GM23338 (cell line): ENCODE measurements at regions not wholly inside any gene's neighbourhood (a gene's known extent, or its start where the extent isn't known, plus 50 kb on each side); places are given as distances from the start of the nearest gene placed in this dataset.

ENCODE experiments used
- ATAC-seq: fragments of 200-7000 bp; cut with Tn5 transposase; 3 replicates; pipeline ENCODE4 v1.9.1; 2020
- DNase-seq: peaks from one replicate; pipeline ENCODE4 v3.0.0-alpha.2; 2015; ENCODE audit warnings: low spot score
- H2AFZ ChIP-seq: fragments of 200-600 bp; sonication (generic); 2 replicates; pipeline ENCODE4 v1.8.0; 2016; ENCODE audit warnings: antibody characterized with exemption, mild to moderate bottlenecking, moderate library complexity
- H3F3A ChIP-seq: fragments of 200-600 bp; sonication (generic); replicated peaks from 2 replicates; pipeline ENCODE4 v1.8.0; 2017; ENCODE audit warnings: antibody characterized with exemption, mixed run types, low read depth
- H3K27ac ChIP-seq: fragments of 200-600 bp; sonication (generic); 2 replicates; pipeline ENCODE4 v1.6.1; 2016; ENCODE audit warnings: low read depth
- H3K27me3 ChIP-seq: fragments of 200-600 bp; sonication (generic); 2 replicates; pipeline ENCODE4 v1.8.0; 2016; ENCODE audit warnings: mild to moderate bottlenecking, mixed run types, moderate library complexity; ENCODE audit not compliant: insufficient read depth
- H3K36me3 ChIP-seq: fragments of 200-600 bp; sonication (generic); 2 replicates; pipeline ENCODE4 v1.8.0; 2016; ENCODE audit warnings: mild to moderate bottlenecking; ENCODE audit not compliant: insufficient read depth
- H3K4me1 ChIP-seq: fragments of 200-600 bp; sonication (generic); 2 replicates; pipeline ENCODE4 v1.8.0; 2016; ENCODE audit warnings: mild to moderate bottlenecking, moderate library complexity; ENCODE audit not compliant: insufficient read depth
- H3K4me2 ChIP-seq: fragments of 200-600 bp; sonication (generic); 2 replicates; pipeline ENCODE4 v1.7.1; 2017; ENCODE audit warnings: mixed run types
- H3K4me3 ChIP-seq: fragments of 200-600 bp; sonication (generic); 2 replicates; pipeline ENCODE4 v1.6.1; 2016; ENCODE audit warnings: mixed run types
- H3K79me2 ChIP-seq: fragments of 200-600 bp; sonication (generic); replicated peaks from 2 replicates; pipeline ENCODE4 v1.8.0; 2017; ENCODE audit warnings: mild to moderate bottlenecking; ENCODE audit not compliant: insufficient read depth
- H3K9me2 ChIP-seq: fragments of 200-600 bp; sonication (generic); 2 replicates; pipeline ENCODE4 v1.8.0; 2017; ENCODE audit not compliant: insufficient read depth
- H4K20me1 ChIP-seq: fragments of 200-600 bp; sonication (generic); replicated peaks from 2 replicates; pipeline ENCODE4 v1.8.0; 2017; ENCODE audit warnings: mild to moderate bottlenecking; ENCODE audit not compliant: insufficient read depth
- H3K27ac Mint-ChIP-seq: 2 replicates; pipeline ENCODE4 v1.8.0; 2020; ENCODE audit warnings: inconsistent platforms, mild to moderate bottlenecking, moderate library complexity, mixed read lengths
- H3K27me3 Mint-ChIP-seq: 3 replicates; pipeline ENCODE4 v1.8.0; 2022; ENCODE audit warnings: low read depth, mild to moderate bottlenecking, moderate library complexity, mixed read lengths, inconsistent platforms; ENCODE audit not compliant: insufficient read depth, poor library complexity
- H3K36me3 Mint-ChIP-seq: 3 replicates; pipeline ENCODE4 v1.8.0; 2021; ENCODE audit warnings: low read depth, mild to moderate bottlenecking, inconsistent platforms, moderate library complexity, mixed read lengths
- H3K4me1 Mint-ChIP-seq: 3 replicates; pipeline ENCODE4 v1.8.0; 2020; ENCODE audit warnings: mild to moderate bottlenecking, inconsistent platforms, mixed read lengths
- H3K4me3 Mint-ChIP-seq: 3 replicates; pipeline ENCODE4 v1.8.0; 2021; ENCODE audit warnings: moderate library complexity, mild to moderate bottlenecking, inconsistent platforms, mixed read lengths
- H3K9me3 Mint-ChIP-seq: 3 replicates; pipeline ENCODE4 v1.8.0; 2020; ENCODE audit warnings: moderate library complexity, mild to moderate bottlenecking, inconsistent platforms, mixed read lengths
- CREB1 ChIP-seq: fragments of 250-450 bp; sonication (Bioruptor Pico); IDR thresholded peaks from 2 replicates; pipeline ENCODE4 v1.5.0; 2020; ENCODE audit warnings: low read depth, mild to moderate bottlenecking, moderate library complexity
- ETS1 ChIP-seq: IDR thresholded peaks from 2 replicates; pipeline ENCODE4 v1.6.1; 2016; ENCODE audit warnings: antibody characterized with exemption
- EZH2 ChIP-seq: fragments of 200-600 bp; sonication (generic); IDR thresholded peaks from one replicate; pipeline ENCODE4 v1.8.0; 2017; ENCODE audit warnings: antibody characterized with exemption, mild to moderate bottlenecking, low read depth; ENCODE audit not compliant: unreplicated experiment
- EZH2phosphoT487 ChIP-seq: fragments of 200-600 bp; sonication (generic); IDR thresholded peaks from one replicate; pipeline ENCODE4 v1.8.1; 2018; ENCODE audit warnings: antibody characterized with exemption; ENCODE audit not compliant: unreplicated experiment
- JUNB ChIP-seq: IDR thresholded peaks from one replicate; pipeline ENCODE4 v1.6.1; 2016; ENCODE audit warnings: antibody characterized with exemption; ENCODE audit not compliant: unreplicated experiment
- NANOG ChIP-seq: IDR thresholded peaks from 2 replicates; pipeline ENCODE4 v1.6.1; 2016; ENCODE audit warnings: antibody characterized with exemption, borderline replicate concordance
- POLR2AphosphoS5 ChIP-seq: IDR thresholded peaks from 2 replicates; pipeline ENCODE4 v1.6.1; 2016; ENCODE audit warnings: antibody characterized with exemption, low read depth
- REST ChIP-seq: IDR thresholded peaks from one replicate; pipeline ENCODE4 v1.6.1; 2018; ENCODE audit warnings: antibody characterized with exemption; ENCODE audit not compliant: unreplicated experiment
- STAT1 ChIP-seq: IDR thresholded peaks from one replicate; pipeline ENCODE4 v1.6.1; 2016; ENCODE audit warnings: antibody characterized with exemption; ENCODE audit not compliant: unreplicated experiment
- ZNF114 ChIP-seq: fragments of 250-450 bp; sonication (Bioruptor Pico); IDR thresholded peaks from 2 replicates; pipeline ENCODE4 v1.5.0; 2020; ENCODE audit warnings: mild to moderate bottlenecking, moderate library complexity
- ZNF331 ChIP-seq: fragments of 250-450 bp; sonication (Bioruptor Pico); IDR thresholded peaks from 2 replicates; pipeline ENCODE4 v1.5.0; 2020; ENCODE audit warnings: low read depth, mild to moderate bottlenecking, moderate library complexity
- TF ChIP-seq, protein P1 (sequence below): fragments of 250-450 bp; sonication (Bioruptor Pico); IDR thresholded peaks from 2 replicates; pipeline ENCODE4 v1.5.0; 2020; ENCODE audit warnings: mild to moderate bottlenecking, moderate library complexity
- TF ChIP-seq, protein P2 (sequence below), 2 experiments: fragments of 200-600 bp in 1 of 2; sonication (generic) in 1 of 2; conservative IDR thresholded peaks; 2 replicates each; pipeline versions ENCODE4 v1.5.1 to v1.6.1; 2016 to 2017; ENCODE audit warnings: antibody characterized with exemption in 2 of 2, low read depth in 2 of 2, mild to moderate bottlenecking in 2 of 2, moderate library complexity in 1 of 2

DNA sequence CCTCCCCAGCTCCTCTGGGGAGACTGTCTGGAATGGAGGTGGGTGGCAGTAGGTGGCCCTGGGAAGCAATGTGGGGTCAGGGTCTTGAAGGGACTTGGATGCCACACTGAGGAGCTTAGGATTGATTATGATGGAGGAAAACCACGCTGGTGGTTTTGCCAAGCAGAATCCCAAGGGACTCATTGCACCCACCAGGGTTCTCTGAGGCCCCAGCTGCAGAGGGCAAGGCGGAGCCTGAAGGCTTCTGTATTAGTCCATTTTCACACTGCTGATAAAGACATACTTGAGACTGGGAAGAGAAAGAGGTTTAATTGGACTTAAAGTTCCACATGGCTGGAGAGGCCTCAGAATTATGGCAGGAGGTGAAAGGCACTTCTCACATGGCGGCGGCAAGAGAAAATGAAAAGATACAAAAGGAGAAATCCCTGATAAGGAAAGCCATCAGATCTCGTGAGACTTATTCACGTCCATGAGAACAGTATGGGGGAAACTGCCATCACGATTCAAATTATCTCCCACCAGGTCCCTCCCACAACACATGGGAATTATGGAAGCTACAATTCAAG is 87.2 kb upstream of the YWHAQ start:
- Histone ChIP-seq H4K20me1 (no peaks in the 10 kb centered on the region), H3K27me3 (no peaks in the 10 kb centered on the region), H2AFZ (no peak overlapping the region; the same call in 1 of the 2 replicates), H3K4me2 (no peak overlapping the region), H3K4me3 (no peak overlapping the region), H3K79me2 (no peaks in the 10 kb centered on the region), H3K4me1 (no peaks in the 10 kb centered on the region), H3K9me2 (no peaks in the 10 kb centered on the region), H3K27ac (no peak overlapping the region), H3F3A (no peaks in the 10 kb centered on the region), H3K36me3 (no peaks in the 10 kb centered on the region)
- H3K4me3 Mint-ChIP-seq: no peak overlapping the region
- no peaks in the 10 kb centered on the region for H3K9me3 Mint-ChIP-seq
- no peak overlapping the region for H3K27ac Mint-ChIP-seq
- no peak for DNase-seq
- no peaks in the 10 kb centered on the region for H3K27me3 Mint-ChIP-seq
- ATAC-seq: no peak
- H3K4me1 Mint-ChIP-seq: no peaks in the 10 kb centered on the region
- TF ChIP-seq, protein P1, sequence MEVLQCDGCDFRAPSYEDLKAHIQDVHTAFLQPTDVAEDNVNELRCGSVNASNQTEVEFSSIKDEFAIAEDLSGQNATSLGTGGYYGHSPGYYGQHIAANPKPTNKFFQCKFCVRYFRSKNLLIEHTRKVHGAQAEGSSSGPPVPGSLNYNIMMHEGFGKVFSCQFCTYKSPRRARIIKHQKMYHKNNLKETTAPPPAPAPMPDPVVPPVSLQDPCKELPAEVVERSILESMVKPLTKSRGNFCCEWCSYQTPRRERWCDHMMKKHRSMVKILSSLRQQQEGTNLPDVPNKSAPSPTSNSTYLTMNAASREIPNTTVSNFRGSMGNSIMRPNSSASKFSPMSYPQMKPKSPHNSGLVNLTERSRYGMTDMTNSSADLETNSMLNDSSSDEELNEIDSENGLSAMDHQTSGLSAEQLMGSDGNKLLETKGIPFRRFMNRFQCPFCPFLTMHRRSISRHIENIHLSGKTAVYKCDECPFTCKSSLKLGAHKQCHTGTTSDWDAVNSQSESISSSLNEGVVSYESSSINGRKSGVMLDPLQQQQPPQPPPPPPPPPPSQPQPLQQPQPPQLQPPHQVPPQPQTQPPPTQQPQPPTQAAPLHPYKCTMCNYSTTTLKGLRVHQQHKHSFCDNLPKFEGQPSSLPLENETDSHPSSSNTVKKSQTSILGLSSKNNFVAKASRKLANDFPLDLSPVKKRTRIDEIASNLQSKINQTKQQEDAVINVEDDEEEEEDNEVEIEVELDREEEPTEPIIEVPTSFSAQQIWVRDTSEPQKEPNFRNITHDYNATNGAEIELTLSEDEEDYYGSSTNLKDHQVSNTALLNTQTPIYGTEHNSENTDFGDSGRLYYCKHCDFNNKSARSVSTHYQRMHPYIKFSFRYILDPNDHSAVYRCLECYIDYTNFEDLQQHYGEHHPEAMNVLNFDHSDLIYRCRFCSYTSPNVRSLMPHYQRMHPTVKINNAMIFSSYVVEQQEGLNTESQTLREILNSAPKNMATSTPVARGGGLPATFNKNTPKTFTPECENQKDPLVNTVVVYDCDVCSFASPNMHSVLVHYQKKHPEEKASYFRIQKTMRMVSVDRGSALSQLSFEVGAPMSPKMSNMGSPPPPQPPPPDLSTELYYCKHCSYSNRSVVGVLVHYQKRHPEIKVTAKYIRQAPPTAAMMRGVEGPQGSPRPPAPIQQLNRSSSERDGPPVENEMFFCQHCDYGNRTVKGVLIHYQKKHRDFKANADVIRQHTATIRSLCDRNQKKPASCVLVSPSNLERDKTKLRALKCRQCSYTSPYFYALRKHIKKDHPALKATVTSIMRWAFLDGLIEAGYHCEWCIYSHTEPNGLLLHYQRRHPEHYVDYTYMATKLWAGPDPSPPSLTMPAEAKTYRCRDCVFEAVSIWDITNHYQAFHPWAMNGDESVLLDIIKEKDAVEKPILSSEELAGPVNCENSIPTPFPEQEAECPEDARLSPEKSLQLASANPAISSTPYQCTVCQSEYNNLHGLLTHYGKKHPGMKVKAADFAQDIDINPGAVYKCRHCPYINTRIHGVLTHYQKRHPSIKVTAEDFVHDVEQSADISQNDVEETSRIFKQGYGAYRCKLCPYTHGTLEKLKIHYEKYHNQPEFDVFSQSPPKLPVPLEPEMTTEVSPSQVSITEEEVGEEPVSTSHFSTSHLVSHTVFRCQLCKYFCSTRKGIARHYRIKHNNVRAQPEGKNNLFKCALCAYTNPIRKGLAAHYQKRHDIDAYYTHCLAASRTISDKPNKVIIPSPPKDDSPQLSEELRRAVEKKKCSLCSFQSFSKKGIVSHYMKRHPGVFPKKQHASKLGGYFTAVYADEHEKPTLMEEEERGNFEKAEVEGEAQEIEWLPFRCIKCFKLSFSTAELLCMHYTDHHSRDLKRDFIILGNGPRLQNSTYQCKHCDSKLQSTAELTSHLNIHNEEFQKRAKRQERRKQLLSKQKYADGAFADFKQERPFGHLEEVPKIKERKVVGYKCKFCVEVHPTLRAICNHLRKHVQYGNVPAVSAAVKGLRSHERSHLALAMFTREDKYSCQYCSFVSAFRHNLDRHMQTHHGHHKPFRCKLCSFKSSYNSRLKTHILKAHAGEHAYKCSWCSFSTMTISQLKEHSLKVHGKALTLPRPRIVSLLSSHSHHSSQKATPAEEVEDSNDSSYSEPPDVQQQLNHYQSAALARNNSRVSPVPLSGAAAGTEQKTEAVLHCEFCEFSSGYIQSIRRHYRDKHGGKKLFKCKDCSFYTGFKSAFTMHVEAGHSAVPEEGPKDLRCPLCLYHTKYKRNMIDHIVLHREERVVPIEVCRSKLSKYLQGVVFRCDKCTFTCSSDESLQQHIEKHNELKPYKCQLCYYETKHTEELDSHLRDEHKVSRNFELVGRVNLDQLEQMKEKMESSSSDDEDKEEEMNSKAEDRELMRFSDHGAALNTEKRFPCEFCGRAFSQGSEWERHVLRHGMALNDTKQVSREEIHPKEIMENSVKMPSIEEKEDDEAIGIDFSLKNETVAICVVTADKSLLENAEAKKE: no peak
- TF ChIP-seq CREB1: no peak
- no peak for TF ChIP-seq JUNB
- TF ChIP-seq NANOG: no peak
- TF ChIP-seq ZNF331: no peak
- no peak for TF ChIP-seq POLR2AphosphoS5
- TF ChIP-seq EZH2: no peak
- TF ChIP-seq, protein P2, sequence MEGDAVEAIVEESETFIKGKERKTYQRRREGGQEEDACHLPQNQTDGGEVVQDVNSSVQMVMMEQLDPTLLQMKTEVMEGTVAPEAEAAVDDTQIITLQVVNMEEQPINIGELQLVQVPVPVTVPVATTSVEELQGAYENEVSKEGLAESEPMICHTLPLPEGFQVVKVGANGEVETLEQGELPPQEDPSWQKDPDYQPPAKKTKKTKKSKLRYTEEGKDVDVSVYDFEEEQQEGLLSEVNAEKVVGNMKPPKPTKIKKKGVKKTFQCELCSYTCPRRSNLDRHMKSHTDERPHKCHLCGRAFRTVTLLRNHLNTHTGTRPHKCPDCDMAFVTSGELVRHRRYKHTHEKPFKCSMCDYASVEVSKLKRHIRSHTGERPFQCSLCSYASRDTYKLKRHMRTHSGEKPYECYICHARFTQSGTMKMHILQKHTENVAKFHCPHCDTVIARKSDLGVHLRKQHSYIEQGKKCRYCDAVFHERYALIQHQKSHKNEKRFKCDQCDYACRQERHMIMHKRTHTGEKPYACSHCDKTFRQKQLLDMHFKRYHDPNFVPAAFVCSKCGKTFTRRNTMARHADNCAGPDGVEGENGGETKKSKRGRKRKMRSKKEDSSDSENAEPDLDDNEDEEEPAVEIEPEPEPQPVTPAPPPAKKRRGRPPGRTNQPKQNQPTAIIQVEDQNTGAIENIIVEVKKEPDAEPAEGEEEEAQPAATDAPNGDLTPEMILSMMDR (conservative IDR thresholded peaks at IDR 0.05; ENCODE audit: low read depth in 2 of 2): no peak
- TF ChIP-seq REST: no peak
- TF ChIP-seq EZH2phosphoT487: no peak
- TF ChIP-seq ZNF114: no peak
- no peak for TF ChIP-seq ETS1
- TF ChIP-seq STAT1: no peak
- H3K36me3 Mint-ChIP-seq: no peaks in the 10 kb centered on the region
